ENCODE measurements at regions not wholly inside any gene's neighbourhood (a gene's known extent, or its start where the extent isn't known, plus 50 kb on each side); places are given as distances from the start of the nearest gene placed in this dataset.

- TF ChIP-seq RAD21 (conservative IDR thresholded peaks at IDR 0.05) (no peak), EP300 (conservative IDR thresholded peaks at IDR 0.05; ENCODE audit: poor library complexity, severe bottlenecking) (no peak), MXI1 (conservative IDR thresholded peaks at IDR 0.05; ENCODE audit: poor library complexity, severe bottlenecking) (no peak), POLR2AphosphoS5 (IDR thresholded peaks at IDR 0.05) (no peak), SMC3 (conservative IDR thresholded peaks at IDR 0.05; ENCODE audit: poor library complexity) (no peak), TAF1 (IDR thresholded peaks at IDR 0.05; ENCODE audit: low read depth) (no peak), EZH2 (IDR thresholded peaks at IDR 0.05; ENCODE audit: borderline replicate concordance, insufficient read depth, low read length, poor library complexity, severe bottlenecking) (no peak)
- TF ChIP-seq, protein P1, sequence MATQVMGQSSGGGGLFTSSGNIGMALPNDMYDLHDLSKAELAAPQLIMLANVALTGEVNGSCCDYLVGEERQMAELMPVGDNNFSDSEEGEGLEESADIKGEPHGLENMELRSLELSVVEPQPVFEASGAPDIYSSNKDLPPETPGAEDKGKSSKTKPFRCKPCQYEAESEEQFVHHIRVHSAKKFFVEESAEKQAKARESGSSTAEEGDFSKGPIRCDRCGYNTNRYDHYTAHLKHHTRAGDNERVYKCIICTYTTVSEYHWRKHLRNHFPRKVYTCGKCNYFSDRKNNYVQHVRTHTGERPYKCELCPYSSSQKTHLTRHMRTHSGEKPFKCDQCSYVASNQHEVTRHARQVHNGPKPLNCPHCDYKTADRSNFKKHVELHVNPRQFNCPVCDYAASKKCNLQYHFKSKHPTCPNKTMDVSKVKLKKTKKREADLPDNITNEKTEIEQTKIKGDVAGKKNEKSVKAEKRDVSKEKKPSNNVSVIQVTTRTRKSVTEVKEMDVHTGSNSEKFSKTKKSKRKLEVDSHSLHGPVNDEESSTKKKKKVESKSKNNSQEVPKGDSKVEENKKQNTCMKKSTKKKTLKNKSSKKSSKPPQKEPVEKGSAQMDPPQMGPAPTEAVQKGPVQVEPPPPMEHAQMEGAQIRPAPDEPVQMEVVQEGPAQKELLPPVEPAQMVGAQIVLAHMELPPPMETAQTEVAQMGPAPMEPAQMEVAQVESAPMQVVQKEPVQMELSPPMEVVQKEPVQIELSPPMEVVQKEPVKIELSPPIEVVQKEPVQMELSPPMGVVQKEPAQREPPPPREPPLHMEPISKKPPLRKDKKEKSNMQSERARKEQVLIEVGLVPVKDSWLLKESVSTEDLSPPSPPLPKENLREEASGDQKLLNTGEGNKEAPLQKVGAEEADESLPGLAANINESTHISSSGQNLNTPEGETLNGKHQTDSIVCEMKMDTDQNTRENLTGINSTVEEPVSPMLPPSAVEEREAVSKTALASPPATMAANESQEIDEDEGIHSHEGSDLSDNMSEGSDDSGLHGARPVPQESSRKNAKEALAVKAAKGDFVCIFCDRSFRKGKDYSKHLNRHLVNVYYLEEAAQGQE (IDR thresholded peaks at IDR 0.05; ENCODE audit: borderline replicate concordance): no peak
- TF ChIP-seq, protein P2, sequence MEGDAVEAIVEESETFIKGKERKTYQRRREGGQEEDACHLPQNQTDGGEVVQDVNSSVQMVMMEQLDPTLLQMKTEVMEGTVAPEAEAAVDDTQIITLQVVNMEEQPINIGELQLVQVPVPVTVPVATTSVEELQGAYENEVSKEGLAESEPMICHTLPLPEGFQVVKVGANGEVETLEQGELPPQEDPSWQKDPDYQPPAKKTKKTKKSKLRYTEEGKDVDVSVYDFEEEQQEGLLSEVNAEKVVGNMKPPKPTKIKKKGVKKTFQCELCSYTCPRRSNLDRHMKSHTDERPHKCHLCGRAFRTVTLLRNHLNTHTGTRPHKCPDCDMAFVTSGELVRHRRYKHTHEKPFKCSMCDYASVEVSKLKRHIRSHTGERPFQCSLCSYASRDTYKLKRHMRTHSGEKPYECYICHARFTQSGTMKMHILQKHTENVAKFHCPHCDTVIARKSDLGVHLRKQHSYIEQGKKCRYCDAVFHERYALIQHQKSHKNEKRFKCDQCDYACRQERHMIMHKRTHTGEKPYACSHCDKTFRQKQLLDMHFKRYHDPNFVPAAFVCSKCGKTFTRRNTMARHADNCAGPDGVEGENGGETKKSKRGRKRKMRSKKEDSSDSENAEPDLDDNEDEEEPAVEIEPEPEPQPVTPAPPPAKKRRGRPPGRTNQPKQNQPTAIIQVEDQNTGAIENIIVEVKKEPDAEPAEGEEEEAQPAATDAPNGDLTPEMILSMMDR (IDR thresholded peaks at IDR 0.05; ENCODE audit: poor library complexity, severe bottlenecking): no peak
- H3K4me2 ChIP-seq (ENCODE audit: low read length): no peak overlapping the region
- no peaks in the 10 kb centered on the region for H4K20me1 ChIP-seq (ENCODE audit: insufficient read depth)
- H3K36me3 ChIP-seq (ENCODE audit: insufficient read depth, low read length): no peaks in the 10 kb centered on the region
- H3K9me2 ChIP-seq (ENCODE audit: insufficient read depth, low read length): no peaks in the 10 kb centered on the region
- H2AFZ ChIP-seq (ENCODE audit: low read depth, low read length): no peak overlapping the region
- H3K4me3 ChIP-seq (ENCODE audit: low read length): no peak overlapping the region
- no peaks in the 10 kb centered on the region for H3K27me3 ChIP-seq (ENCODE audit: insufficient read depth, low read depth, low read length)
- H3F3A ChIP-seq (ENCODE audit: insufficient read depth, low read length, poor library complexity, severe bottlenecking): no peaks in the 10 kb centered on the region
- H3K27ac ChIP-seq (ENCODE audit: low read length): no peak overlapping the region
- H3K9ac ChIP-seq (ENCODE audit: low read length): no peak overlapping the region
- H3K79me2 ChIP-seq (replicated peaks; ENCODE audit: insufficient read depth, low read length): no peaks in the 10 kb centered on the region
- no peaks in the 10 kb centered on the region for H3K9me3 ChIP-seq (ENCODE audit: low read length)
Measured at GRCh38 chr7:3241686-3242258, 59.3 kb upstream of the SDK1 start.

DNA sequence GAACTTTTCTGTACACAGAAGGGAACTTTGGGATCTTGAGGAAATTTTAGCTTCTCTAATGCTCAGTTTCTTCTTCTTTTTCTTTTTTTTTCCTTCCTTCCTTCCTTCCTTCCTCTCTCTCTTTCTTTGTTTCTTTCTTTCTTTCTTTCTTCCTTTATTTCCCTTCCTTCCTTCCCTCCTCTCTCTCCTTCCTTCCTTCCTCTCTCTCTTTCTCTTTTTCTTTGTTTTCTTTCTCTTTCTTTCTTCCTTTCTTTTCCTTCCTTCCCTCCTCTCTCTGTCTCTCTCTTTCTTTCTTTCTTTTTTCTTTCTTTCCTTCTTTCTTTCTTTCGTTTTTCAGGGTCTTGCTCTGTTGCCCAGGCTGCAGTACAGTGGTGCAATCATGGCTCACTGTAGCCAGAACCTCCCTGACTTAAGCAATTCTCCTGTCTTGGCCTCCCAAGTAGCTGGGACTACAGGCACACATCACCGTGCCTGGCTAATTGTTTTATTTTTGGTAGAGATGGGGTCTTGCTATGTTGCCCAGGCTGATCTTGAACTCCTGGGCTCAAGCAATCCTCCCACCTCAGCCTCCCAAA, 58.6 kb upstream of the SDK1 start:
- Histone ChIP-seq H3K9ac (ENCODE audit: low read length) (no peak overlapping the region), H3K27ac (ENCODE audit: low read length) (no peak overlapping the region), H3K4me3 (ENCODE audit: low read length) (no peak overlapping the region), H3F3A (ENCODE audit: insufficient read depth, low read length, poor library complexity, severe bottlenecking) (no peaks in the 10 kb centered on the region), H3K36me3 (ENCODE audit: insufficient read depth, low read length) (no peaks in the 10 kb centered on the region), H3K27me3 (ENCODE audit: insufficient read depth, low read depth, low read length) (no peaks in the 10 kb centered on the region), H4K20me1 (ENCODE audit: insufficient read depth) (no peaks in the 10 kb centered on the region), H3K9me3 (ENCODE audit: low read length) (no peaks in the 10 kb centered on the region), H2AFZ (ENCODE audit: low read depth, low read length) (no peak overlapping the region), H3K9me2 (ENCODE audit: insufficient read depth, low read length) (no peaks in the 10 kb centered on the region), H3K79me2 (replicated peaks; ENCODE audit: insufficient read depth, low read length) (no peaks in the 10 kb centered on the region), H3K4me2 (ENCODE audit: low read length) (no peak overlapping the region)
- TF ChIP-seq EP300 (conservative IDR thresholded peaks at IDR 0.05; ENCODE audit: poor library complexity, severe bottlenecking): no peak
- TF ChIP-seq RAD21 (conservative IDR thresholded peaks at IDR 0.05): no peak
- TF ChIP-seq, protein P1 (IDR thresholded peaks at IDR 0.05; ENCODE audit: borderline replicate concordance): no peak
- TF ChIP-seq, protein P2 (IDR thresholded peaks at IDR 0.05; ENCODE audit: poor library complexity, severe bottlenecking): no peak
- no peak for TF ChIP-seq EZH2 (IDR thresholded peaks at IDR 0.05; ENCODE audit: borderline replicate concordance, insufficient read depth, low read length, poor library complexity, severe bottlenecking)
- no peak for TF ChIP-seq SMC3 (conservative IDR thresholded peaks at IDR 0.05; ENCODE audit: poor library complexity)
- no peak for TF ChIP-seq POLR2AphosphoS5 (IDR thresholded peaks at IDR 0.05)
- no peak for TF ChIP-seq TAF1 (IDR thresholded peaks at IDR 0.05; ENCODE audit: low read depth)

All from neural cell (in vitro differentiated cells).